ENCODE measurements at regions not wholly inside any gene's neighbourhood (a gene's known extent, or its start where the extent isn't known, plus 50 kb on each side); places are given as distances from the start of the nearest gene placed in this dataset.
"Not testable (repeated sequence)": the region's sequence is repeated elsewhere in the genome, so short reads cannot be mapped to it uniquely, and the experiment has no call there.

DNA sequence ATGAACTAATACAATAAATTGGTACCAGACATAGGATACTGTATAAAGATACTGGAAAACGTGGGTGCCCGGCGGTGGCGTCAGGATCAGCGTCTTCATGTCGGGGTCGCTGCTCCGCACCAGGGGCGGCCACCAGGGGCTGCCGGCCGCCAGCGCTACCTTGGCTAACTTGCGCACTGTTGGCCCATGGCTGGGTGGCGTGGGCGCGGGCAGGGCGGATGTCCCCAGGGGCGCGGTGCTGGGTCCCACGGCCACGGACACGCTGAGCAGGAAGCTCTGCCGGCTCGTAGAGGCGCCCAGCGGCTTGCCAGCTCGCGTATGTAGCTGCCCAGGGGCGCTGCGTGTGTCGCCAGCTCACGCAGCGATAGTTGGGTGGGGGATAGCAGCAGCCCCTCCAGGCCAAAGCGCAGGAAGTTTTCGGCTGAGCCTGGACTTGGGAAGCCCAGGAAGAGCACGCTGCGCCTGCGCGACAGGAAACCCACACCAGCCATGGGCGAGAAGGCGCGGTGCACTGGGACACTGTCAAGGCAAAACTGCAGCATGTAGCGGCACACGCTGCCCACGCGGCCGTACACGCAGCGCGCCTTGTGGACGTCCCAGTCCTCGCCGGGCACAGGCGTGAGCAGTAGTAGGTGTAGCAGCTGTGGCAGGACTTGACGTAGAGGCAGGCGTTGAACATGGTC, 299.9 kb downstream of the CCDC74A start:
- no peak overlapping the region for H3K4me3 ChIP-seq (ENCODE audit: low read depth, low read length)
- no peak for DNase-seq (ENCODE audit: low read depth)
- TF ChIP-seq, protein P1, sequence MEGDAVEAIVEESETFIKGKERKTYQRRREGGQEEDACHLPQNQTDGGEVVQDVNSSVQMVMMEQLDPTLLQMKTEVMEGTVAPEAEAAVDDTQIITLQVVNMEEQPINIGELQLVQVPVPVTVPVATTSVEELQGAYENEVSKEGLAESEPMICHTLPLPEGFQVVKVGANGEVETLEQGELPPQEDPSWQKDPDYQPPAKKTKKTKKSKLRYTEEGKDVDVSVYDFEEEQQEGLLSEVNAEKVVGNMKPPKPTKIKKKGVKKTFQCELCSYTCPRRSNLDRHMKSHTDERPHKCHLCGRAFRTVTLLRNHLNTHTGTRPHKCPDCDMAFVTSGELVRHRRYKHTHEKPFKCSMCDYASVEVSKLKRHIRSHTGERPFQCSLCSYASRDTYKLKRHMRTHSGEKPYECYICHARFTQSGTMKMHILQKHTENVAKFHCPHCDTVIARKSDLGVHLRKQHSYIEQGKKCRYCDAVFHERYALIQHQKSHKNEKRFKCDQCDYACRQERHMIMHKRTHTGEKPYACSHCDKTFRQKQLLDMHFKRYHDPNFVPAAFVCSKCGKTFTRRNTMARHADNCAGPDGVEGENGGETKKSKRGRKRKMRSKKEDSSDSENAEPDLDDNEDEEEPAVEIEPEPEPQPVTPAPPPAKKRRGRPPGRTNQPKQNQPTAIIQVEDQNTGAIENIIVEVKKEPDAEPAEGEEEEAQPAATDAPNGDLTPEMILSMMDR (IDR thresholded peaks at IDR 0.05; ENCODE audit: insufficient read depth, low read length) = no peak

DNA sequence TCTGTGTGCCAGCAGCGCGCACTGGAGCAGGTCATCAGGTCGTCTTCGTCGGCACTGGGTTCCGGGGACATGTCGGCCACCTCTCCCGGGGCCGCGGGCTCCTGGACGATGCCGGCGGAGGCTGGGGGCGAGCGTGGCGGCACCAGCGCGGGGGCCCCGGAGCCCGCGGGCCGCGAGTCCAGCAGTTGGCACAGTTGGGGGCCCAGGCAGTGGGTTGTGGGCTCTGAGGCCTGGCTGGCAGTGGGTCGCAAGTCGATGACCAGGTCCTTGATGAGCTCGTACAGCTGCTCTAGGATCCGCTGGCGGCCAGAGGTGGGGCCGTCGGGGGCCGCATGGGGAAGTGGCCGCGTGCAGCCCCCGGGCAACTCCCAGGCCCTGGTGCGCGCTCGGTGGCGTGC, 300.5 kb downstream of the CCDC74A start:
- TF ChIP-seq, protein P1 (IDR thresholded peaks at IDR 0.05; ENCODE audit: insufficient read depth, low read length) = no peak
- no peak overlapping the region for H3K4me3 ChIP-seq (ENCODE audit: low read depth, low read length)
- no peak for DNase-seq (ENCODE audit: low read depth)

DNA sequence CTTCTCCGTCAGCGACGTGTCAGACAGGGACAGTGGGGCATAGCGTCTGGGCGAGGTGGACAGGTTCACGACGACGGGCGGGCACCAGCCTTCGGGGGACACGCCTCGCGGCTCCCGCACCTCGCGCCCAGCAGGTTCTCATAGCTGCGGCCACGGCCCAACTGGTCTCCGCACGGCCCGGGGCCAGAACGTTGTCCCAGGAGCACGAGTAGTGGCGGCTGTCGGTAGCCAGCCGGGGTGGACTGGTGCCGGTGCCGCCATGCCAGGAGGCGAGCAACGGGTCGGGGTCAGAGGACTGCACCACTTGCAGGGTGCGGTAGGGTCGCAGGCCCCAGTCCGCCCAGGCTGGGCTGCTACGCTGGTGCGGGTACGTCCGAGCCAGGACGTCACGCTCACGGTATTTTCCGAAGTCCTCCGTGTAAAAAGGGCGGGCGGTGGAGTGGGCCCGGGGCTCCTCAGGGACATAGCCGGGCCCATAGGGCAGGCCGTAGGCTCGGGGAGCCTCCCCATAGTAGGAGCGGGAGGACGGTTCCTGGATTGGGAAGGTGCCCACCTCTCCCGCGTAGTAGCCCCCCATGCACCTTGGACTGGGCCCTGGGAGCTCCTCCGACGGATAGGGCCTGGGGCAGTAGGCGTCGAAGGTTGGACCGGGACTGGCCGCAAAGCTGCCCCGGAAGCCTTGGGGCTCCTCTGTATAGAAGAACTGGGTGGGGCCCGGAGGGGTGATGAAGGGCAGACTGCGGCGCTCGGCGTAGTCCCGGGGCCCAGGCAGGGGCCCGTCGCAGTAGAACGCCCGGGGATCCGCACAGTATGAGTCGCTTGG, 301.2 kb downstream of the CCDC74A start:
- not testable (repeated sequence) for DNase-seq (ENCODE audit: low read depth); H3K4me3 ChIP-seq (ENCODE audit: low read depth, low read length)

DNA sequence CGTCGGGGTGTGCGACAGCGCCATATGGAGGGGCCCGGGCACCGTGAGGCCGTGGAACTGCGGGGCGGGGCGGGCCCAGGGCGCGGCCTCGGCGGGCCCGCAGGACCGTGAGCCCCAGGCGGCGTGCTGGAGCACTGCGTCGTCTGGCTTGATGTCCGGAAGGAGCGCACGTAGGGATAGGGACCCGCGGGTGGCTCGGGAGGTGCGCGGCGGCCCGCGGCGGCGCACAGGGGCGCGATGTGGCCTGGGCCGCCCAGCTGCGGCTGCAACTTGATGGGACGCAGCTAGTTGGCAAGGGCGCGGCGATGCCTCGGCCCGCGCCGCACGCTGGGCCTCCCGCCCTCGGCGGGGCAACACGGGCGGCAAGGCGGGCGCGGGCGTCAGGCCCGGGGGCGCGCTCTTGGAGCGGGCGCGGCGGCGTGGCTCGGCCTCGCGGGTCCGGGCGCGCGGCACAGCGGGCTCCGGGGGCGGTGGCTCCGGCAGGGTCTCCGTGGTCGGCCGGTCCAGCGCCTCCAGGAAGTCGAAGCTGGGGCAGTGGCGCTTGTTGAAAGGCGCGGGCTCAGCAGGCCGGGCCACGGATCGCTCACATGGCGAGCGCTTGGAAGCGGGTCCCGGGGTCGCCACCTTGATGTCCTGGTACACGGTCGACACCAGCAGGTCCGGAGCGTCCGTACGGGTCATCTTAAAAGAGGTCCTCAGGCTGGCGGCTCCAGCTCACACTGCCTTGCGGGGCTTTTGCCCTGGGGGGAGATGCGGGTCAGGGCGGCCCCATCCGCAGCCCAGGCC, 302.0 kb downstream of the CCDC74A start:
- not testable (repeated sequence) for H3K4me3 ChIP-seq (ENCODE audit: low read depth, low read length); DNase-seq (ENCODE audit: low read depth)

DNA sequence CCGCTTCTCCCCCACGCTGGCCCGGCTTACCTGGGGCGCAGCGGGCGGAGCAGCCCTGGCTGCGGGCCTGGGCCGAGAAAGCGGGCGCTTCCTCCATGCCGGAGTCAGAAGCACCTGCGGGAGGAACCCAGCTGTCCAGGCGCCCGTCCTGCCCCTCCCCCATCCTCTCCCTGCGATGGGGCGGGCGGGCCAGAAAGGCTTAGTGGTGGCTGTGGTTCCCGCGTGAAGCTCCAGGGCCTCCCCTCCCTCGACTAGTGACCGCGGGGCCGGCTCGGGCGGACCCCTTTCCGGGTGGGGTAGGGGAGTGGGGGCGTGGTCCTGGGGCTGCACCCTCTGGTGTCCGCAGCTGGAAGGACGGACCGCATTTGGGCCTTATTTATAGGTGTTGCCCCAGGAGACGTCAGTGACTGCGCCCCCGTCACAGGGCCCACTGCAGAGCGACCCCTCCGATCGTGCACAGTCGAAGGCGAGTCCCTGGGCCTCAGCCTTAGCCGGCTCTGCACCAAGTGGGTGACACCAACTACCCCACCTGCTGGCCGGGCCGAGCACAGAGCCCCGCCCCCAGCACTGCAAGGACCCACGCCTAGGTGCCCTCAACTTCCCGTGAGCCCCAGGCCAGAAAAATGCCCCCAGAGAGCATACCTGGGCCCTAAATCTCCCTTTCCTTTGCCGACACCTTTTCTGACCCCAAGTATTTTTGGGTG, 302.7 kb downstream of the CCDC74A start:
- not testable (repeated sequence) for H3K4me3 ChIP-seq (ENCODE audit: low read depth, low read length); DNase-seq (ENCODE audit: low read depth)

DNA sequence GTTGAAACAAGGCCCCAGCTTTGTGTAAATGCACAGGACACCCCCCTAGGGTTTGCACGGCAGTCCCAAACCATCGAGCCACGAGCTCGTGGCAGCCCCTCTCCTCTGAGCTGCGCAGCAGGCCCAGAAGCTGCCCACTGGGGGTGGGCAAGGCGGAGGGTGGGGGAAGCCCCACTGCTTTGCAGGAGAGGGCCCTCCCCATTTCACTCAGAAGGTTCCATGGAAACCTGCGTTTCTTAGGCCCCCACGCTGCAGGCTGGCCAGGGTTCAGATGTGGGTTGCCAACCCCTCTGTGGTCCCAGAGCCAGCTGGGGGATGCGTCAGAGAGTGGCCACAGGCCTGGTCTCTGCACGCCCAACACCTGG, 303.2 kb downstream of the CCDC74A start:
- not testable (repeated sequence) for H3K4me3 ChIP-seq (ENCODE audit: low read depth, low read length); DNase-seq (ENCODE audit: low read depth)

DNA sequence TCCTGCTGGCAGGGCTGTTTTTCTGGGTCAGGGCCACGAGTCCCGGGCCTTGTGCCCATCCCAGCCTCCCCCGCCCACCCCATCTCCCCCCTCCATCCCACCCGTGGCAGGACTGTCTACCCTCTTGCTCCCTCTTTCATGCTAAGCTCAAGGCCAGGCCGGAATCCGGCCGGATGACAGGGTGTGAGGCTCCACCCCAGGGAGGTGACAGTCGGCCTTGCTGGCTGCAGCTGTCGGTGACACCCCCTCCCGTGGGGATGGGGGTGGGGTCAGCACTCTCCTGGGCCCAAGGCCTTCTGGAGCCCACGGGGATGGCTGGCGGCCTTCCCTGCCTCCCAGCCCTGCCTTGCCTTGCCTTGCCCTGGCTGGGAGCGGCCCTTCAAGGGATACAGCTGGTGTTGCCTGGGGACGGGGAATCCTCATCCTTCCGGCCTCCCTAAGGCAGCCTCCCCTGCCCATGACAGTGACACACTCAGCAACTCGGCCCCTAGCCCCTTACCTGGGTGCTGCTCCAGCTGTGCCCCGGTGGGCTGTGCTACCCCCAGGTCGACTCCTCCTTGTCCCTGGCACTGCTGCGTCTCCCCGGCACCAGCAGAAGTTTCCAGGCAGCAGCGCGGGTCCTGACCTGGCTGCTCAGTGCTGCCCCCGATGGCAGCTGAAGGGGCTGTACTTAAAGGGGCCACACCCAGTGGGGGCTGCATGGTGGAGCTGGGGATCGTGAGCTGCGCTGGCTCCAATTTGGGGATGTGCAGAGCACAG, 303.9 kb downstream of the CCDC74A start:
- not testable (repeated sequence) for DNase-seq (ENCODE audit: low read depth)

DNA sequence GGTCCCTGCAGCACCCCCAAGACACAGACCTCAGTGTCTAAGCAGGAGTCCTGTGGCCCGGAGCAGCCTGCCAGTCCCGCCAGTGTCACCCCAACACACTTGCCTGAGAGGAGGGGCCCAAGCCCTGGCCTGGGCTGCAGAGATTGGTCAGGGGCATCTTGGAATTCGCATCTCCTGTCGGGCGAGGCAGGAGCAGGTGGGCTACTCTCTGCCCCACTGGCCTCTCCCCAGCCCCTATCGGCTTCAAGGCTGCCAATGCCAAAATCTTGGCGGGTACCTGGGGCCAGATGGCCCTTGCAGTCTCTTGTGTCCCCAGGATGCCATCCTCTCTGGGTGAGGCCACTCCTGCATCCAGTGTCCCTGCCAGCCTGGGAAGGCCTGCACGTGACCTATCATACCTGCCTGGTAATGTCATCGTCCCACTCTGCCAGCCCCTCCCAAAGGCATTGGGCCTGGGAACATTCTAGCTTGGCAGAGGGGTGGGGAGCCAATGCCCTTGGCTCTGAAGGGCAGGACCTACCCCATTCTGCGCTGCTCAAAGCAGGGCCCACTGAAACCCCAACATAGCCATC, 304.6 kb downstream of the CCDC74A start:
- DNase-seq (ENCODE audit: low read depth) = not testable (repeated sequence)

More for the DNA sequence above, 303.9 kb downstream of the CCDC74A start:
- not testable (repeated sequence) for H3K4me3 ChIP-seq (ENCODE audit: low read depth, low read length)

DNA sequence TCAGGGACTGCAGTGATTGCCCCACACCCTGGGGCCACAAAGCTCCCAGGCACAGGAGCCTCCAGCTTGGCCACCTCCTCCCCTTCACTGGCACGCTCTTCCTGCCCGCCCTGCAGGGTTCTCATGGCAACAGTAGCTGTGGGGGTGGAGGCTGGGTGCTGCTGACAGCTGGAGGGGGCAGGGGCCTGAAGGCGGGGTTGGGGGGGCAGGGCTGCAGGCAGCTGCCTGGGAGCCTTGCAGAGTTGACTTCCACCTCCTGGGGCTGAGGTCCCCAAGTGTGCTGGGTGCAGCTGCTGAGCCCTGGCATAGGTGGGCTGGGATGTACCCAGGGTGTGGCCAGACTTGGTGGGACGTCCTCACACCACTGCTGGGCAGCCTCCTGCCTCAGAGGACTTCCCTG, 305.2 kb downstream of the CCDC74A start:
- not testable (repeated sequence) for H3K4me3 ChIP-seq (ENCODE audit: low read depth, low read length); DNase-seq (ENCODE audit: low read depth)

More for the DNA sequence above, 304.6 kb downstream of the CCDC74A start:
- H3K4me3 ChIP-seq (ENCODE audit: low read depth, low read length) = not testable (repeated sequence)

DNA sequence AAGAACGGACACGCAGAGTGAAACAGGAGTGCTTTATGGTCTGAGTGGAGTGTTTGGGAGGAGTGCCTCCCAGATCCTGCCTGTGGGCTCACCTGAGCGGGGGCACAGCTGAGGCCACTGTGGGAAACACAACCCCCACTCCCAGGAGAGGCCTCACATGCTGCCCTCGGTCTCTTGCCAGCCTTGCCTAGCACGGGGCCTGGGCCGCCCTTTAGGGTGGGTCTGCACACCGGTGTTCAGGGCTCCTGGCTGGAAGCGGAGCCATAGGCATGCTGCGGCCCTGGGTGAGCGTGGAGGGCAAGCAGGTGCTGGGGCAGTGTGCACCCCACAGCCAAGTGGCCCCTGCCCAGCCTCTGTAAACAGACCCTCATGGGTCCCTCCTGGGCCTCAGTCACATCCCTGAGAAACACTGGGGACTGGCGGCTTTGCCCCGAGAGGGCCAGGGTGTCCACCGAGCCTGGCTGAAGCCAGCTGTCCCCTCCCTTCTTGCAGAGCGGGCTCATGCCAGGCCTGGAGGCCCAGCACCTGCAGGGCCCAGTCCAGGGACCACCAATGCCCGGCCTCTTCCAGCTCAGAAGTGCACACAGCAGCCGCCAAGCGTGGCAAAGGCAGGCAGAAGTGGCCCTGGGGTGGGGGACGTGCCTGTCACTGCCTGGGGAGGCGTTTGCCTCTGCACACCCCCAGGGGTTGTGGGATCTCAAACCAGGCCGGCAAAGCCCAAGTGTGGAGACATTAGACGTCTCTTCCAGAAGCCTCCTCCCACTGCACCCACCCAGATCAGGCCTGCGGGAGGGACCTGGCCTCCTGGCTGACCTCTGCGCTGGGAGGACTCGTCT, 305.9 kb downstream of the CCDC74A start:
- DNase-seq (ENCODE audit: low read depth); H3K4me3 ChIP-seq (ENCODE audit: low read depth, low read length): not testable (repeated sequence)

DNA sequence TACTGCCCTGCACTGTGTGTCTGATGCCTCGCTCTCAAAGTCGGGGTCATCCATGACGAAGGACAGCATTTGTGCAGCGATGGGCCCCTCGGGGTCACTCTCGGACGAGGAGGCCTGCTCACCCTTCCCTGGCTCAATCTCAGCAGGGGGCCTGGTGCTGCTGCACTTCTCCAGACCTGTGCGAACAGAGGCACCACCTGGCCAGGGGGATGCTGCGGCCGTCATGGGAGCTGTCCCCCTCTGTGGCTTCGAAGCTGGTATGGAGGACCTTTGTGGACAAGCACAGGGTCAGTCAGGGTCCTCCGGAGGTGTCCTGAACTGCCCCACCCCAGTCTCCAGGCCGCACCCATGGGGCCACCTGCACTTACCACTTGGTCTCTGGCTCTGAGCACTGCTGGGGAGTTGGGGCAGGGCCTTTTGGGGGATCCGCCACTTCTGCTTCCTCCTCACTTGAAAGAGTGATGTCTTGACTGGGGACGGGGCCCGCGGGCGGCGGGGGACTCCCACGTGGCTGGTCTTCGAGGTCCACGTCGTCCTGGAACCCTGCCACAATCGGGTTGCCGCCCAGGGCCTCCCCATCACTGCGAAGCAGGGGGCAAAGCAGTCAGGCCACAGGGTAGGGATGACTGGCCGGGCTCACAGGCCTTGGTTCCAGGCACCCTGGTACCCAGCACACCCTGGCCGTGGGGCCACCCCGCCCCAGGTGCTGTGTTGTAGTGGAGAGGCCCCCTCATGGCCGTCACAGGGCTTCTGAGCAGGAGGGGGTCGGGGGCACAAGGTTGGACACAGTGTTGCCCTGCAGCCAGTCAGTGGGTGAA, 306.7 kb downstream of the CCDC74A start:
- not testable (repeated sequence) for DNase-seq (ENCODE audit: low read depth)

DNA sequence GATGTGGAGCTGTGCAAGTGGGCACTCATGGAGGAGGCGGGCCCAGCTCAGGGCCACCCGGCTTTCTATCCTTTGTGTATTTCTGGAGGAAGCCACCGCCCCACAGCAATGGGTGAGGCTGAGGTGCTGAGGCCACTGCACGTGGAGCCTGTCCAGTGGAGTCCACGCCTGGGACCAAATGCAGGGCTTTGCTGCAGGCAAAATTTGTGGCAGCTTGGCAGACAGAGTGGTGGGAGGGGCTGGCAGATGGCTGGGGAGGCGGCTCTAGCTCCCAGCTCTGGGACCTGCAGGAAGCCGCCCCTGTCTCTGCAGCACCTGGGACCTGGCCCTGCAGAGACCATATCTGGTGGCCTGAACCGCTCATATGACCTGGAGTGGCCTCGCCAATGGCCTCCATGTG, 307.3 kb downstream of the CCDC74A start:
- H3K4me3 ChIP-seq (ENCODE audit: low read depth, low read length); DNase-seq (ENCODE audit: low read depth): not testable (repeated sequence)

More for the DNA sequence above, 306.7 kb downstream of the CCDC74A start:
- H3K4me3 ChIP-seq (ENCODE audit: low read depth, low read length) = not testable (repeated sequence)
